ENCODE measurements at regions not wholly inside any gene's neighbourhood (a gene's known extent, or its start where the extent isn't known, plus 50 kb on each side); places are given as distances from the start of the nearest gene placed in this dataset.

GRCh38 chr7:25858200-25858524 lies 293.8 kb upstream of the NFE2L3 start:
- Histone ChIP-seq H3K4me2 (ENCODE audit: low read length) (no peak overlapping the region), H3K79me2 (ENCODE audit: insufficient read depth, low read length) (no peaks in the 10 kb centered on the region), H3K4me3 (replicated peaks in 1 of 2; ENCODE audit: low read depth in 1 of 2, low read length in 2 of 2) (no peak overlapping the region), H4K20me1 (ENCODE audit: insufficient read depth) (no peaks in the 10 kb centered on the region), H3K9me2 (ENCODE audit: insufficient read depth) (no peaks in the 10 kb centered on the region), H3K9me3 (ENCODE audit: control insufficient read depth in 1 of 2, insufficient read depth in 1 of 2, low read depth in 1 of 2, low read length in 2 of 2) (no peaks in the 10 kb centered on the region), H3K27ac (ENCODE audit: low read depth, low read length) (no peak overlapping the region), H3K27me3 (ENCODE audit: insufficient read depth, low read length) (peaks cover 16% of the 10 kb centered on the region), H3K36me3 (ENCODE audit: control insufficient read depth in 1 of 2, insufficient read depth in 2 of 2, low read length in 2 of 2) (no peaks in the 10 kb centered on the region), H3K4me1 (ENCODE audit: control insufficient read depth in 1 of 2, insufficient read depth in 2 of 2, low read length in 2 of 2) (peaks cover 3 to 32% of the 10 kb centered on the region in 2 experiments; a peak in 3 of 4 replicates), H3K9ac (ENCODE audit: low read length) (no peak overlapping the region), H2AFZ (ENCODE audit: low read depth, low read length, poor library complexity, severe bottlenecking) (no peak overlapping the region)
- DNase-seq (ENCODE audit: low read depth, low spot score), result no peak
- intact Hi-C loops (cut with micrococcal nuclease), result no loop called here
- no TSS peak for BruUV-seq (replicated peaks)
- ATAC-seq, result no peak
- ChIA-PET POLR2A (no interaction called here), RAD21 (ENCODE audit: low non-redundant PET in 1 of 2, low total read pairs in 2 of 2, uncharacterized antibody in 2 of 2, unreplicated experiment in 2 of 2) (no interaction called here), CTCF (no interaction called here)
- TF ChIP-seq POLR2A (IDR thresholded peaks at IDR 0.05; ENCODE audit: borderline replicate concordance, extremely low read depth, insufficient read depth, insufficient read length) (no peak), JUND (IDR thresholded peaks at IDR 0.05) (no peak), POLR2AphosphoS5 (IDR thresholded peaks at IDR 0.05; ENCODE audit: low read depth, low read length) (no peak), CTCF (IDR thresholded peaks at IDR 0.05 in 2 of 3, conservative IDR thresholded peaks at IDR 0.05 in 1 of 3; ENCODE audit: borderline replicate concordance in 1 of 3, insufficient read depth in 1 of 3, low read depth in 2 of 3, low read length in 2 of 3) (no peak), REST (IDR thresholded peaks at IDR 0.05; ENCODE audit: low read depth) (no peak), EZH2 (IDR thresholded peaks at IDR 0.05) (no peak), RAD21 (IDR thresholded peaks at IDR 0.05; ENCODE audit: low read depth) (no peak), SIN3A (IDR thresholded peaks at IDR 0.05; ENCODE audit: low read depth) (no peak), ZFX (IDR thresholded peaks at IDR 0.05) (no peak)

All from HCT116 (cell line).